ENCODE measurements at regions not wholly inside any gene's neighbourhood (a gene's known extent, or its start where the extent isn't known, plus 50 kb on each side); places are given as distances from the start of the nearest gene placed in this dataset.

- no peak for TF ChIP-seq CTCF (IDR thresholded peaks at IDR 0.05; ENCODE audit: partially characterized antibody, unreplicated experiment)
- DNase-seq = no peak
- Mint-ChIP-seq H3K4me3 (ENCODE audit: unreplicated experiment) (no peak overlapping the region), H3K27ac (ENCODE audit: unreplicated experiment) (no peak overlapping the region), H3K36me3 (ENCODE audit: unreplicated experiment) (peaks cover 8% of the 10 kb centered on the region), H3K9me3 (ENCODE audit: unreplicated experiment) (peaks cover 2% of the 10 kb centered on the region), H3K27me3 (ENCODE audit: unreplicated experiment) (peaks cover 8% of the 10 kb centered on the region), H3K4me1 (ENCODE audit: low read depth, unreplicated experiment) (peaks cover 5% of the 10 kb centered on the region)
Observed at GRCh38 chr22:22038178-22038880, 55.7 kb upstream of the TOP3B start.

GRCh38 chr22:22037740-22038139 is 55.2 kb upstream of the TOP3B start:
- Mint-ChIP-seq H3K36me3 (ENCODE audit: unreplicated experiment) (peaks cover 8% of the 10 kb centered on the region), H3K27ac (ENCODE audit: unreplicated experiment) (no peak overlapping the region), H3K27me3 (ENCODE audit: unreplicated experiment) (peaks cover 8% of the 10 kb centered on the region), H3K4me1 (ENCODE audit: low read depth, unreplicated experiment) (peaks cover 5% of the 10 kb centered on the region), H3K9me3 (ENCODE audit: unreplicated experiment) (peaks cover 2% of the 10 kb centered on the region), H3K4me3 (ENCODE audit: unreplicated experiment) (no peak overlapping the region)
- DNase-seq = no peak
- no peak for TF ChIP-seq CTCF (IDR thresholded peaks at IDR 0.05; ENCODE audit: partially characterized antibody, unreplicated experiment)

GRCh38 chr22:22037229-22037628 is 54.6 kb upstream of the TOP3B start:
- peaks cover 2% of the 10 kb centered on the region for H3K9me3 Mint-ChIP-seq (ENCODE audit: unreplicated experiment)
- no peak overlapping the region for H3K27ac Mint-ChIP-seq (ENCODE audit: unreplicated experiment)
- DNase-seq = no peak
- H3K36me3 Mint-ChIP-seq (ENCODE audit: unreplicated experiment) = peaks cover 8% of the 10 kb centered on the region
- H3K4me1 Mint-ChIP-seq (ENCODE audit: low read depth, unreplicated experiment) = peaks cover 5% of the 10 kb centered on the region
- TF ChIP-seq CTCF (IDR thresholded peaks at IDR 0.05; ENCODE audit: partially characterized antibody, unreplicated experiment) = no peak
- no peak overlapping the region for H3K4me3 Mint-ChIP-seq (ENCODE audit: unreplicated experiment)
- peaks cover 8% of the 10 kb centered on the region for H3K27me3 Mint-ChIP-seq (ENCODE audit: unreplicated experiment)

- Mint-ChIP-seq H3K27me3 (ENCODE audit: unreplicated experiment) (peaks cover 8% of the 10 kb centered on the region), H3K4me1 (ENCODE audit: low read depth, unreplicated experiment) (peaks cover under 1% of the 10 kb centered on the region), H3K9me3 (ENCODE audit: unreplicated experiment) (peaks cover 2% of the 10 kb centered on the region), H3K4me3 (ENCODE audit: unreplicated experiment) (no peak overlapping the region), H3K27ac (ENCODE audit: unreplicated experiment) (no peak overlapping the region), H3K36me3 (ENCODE audit: unreplicated experiment) (peaks cover 8% of the 10 kb centered on the region)
- DNase-seq = no peak
- no peak for TF ChIP-seq CTCF (IDR thresholded peaks at IDR 0.05; ENCODE audit: partially characterized antibody, unreplicated experiment)
Observed at GRCh38 chr22:22036588-22036987, 54.0 kb upstream of the TOP3B start.

GRCh38 chr22:22035771-22036314 is 53.3 kb upstream of the TOP3B start:
- Mint-ChIP-seq H3K27ac (ENCODE audit: unreplicated experiment) (no peak overlapping the region), H3K27me3 (ENCODE audit: unreplicated experiment) (peaks cover 8% of the 10 kb centered on the region), H3K4me3 (ENCODE audit: unreplicated experiment) (no peak overlapping the region), H3K4me1 (ENCODE audit: low read depth, unreplicated experiment) (no peaks in the 10 kb centered on the region), H3K36me3 (ENCODE audit: unreplicated experiment) (peaks cover 8% of the 10 kb centered on the region), H3K9me3 (ENCODE audit: unreplicated experiment) (peaks cover 2% of the 10 kb centered on the region)
- DNase-seq = no peak
- no peak for TF ChIP-seq CTCF (IDR thresholded peaks at IDR 0.05; ENCODE audit: partially characterized antibody, unreplicated experiment)

Data from glutamatergic neuron (in vitro differentiated cells).